CD14-positive monocyte (primary cell): ENCODE measurements at regions not wholly inside any gene's neighbourhood (a gene's known extent, or its start where the extent isn't known, plus 50 kb on each side); places are given as distances from the start of the nearest gene placed in this dataset.

Experiments used
- DNase-seq, 3 donors: peaks; one replicate each; pipeline ENCODE4 v3.0.0-alpha.2; 2011 to 2022
- H2AFZ ChIP-seq: 2 replicates; pipeline ENCODE4 v1.6.0; 2012; ENCODE audit warnings: mild to moderate bottlenecking, low read depth, low read length, inconsistent platforms; ENCODE audit not compliant: insufficient read depth, poor library complexity, severe bottlenecking
- H3K27ac ChIP-seq, 2 donors: 1 replicate in 1 of 2; 2 replicates in 1 of 2; pipeline ENCODE4 v1.5.1; 2012 to 2013; ENCODE audit warnings: low read length in 2 of 2, control low read depth in 1 of 2, inconsistent platforms in 1 of 2, low read depth in 1 of 2, mild to moderate bottlenecking in 1 of 2
- H3K27me3 ChIP-seq, 2 donors: one replicate each; pipeline versions ENCODE4 v1.6.0 to v1.6.1; 2011 to 2013; ENCODE audit warnings: low read length in 2 of 2; ENCODE audit not compliant: control insufficient read depth in 2 of 2, insufficient read depth in 2 of 2
- H3K36me3 ChIP-seq, 2 donors: replicated peaks in 1 of 2; 1 replicate in 1 of 2; 2 replicates in 1 of 2; pipeline versions ENCODE4 v1.5.1 to v1.6.1; 2012 to 2013; ENCODE audit warnings: low read length in 2 of 2, control low read depth in 1 of 2, inconsistent platforms in 1 of 2, mild to moderate bottlenecking in 1 of 2; ENCODE audit not compliant: insufficient read depth in 2 of 2, control insufficient read depth in 1 of 2
- H3K4me1 ChIP-seq, 2 donors: 1 replicate in 1 of 2; 2 replicates in 1 of 2; pipeline versions ENCODE4 v1.5.1 to v1.6.1; 2012 to 2013; ENCODE audit warnings: low read length in 2 of 2, control low read depth in 1 of 2, inconsistent platforms in 1 of 2, mild to moderate bottlenecking in 1 of 2, moderate library complexity in 1 of 2; ENCODE audit not compliant: insufficient read depth in 2 of 2, control insufficient read depth in 1 of 2
- H3K4me2 ChIP-seq: replicated peaks from 2 replicates; pipeline ENCODE3; 2012; ENCODE audit warnings: low read length, moderate library complexity, mild to moderate bottlenecking; ENCODE audit not compliant: poor library complexity, severe bottlenecking; ENCODE audit errors: extremely low read depth
- H3K4me3 ChIP-seq, 3 experiments: fragments of 200-600 bp in 1 of 3; sonication (generic) in 1 of 3; replicated peaks in 1 of 3; 1 replicate in 2 of 3; 2 replicates in 1 of 3; pipeline ENCODE4 v1.5.1; 2011 to 2013; ENCODE audit warnings: low read length in 3 of 3, mild to moderate bottlenecking in 3 of 3, control low read depth in 2 of 3, low read depth in 2 of 3, inconsistent platforms in 1 of 3, moderate library complexity in 1 of 3
- H3K79me2 ChIP-seq: 2 replicates; pipeline ENCODE4 v1.6.0; 2012; ENCODE audit warnings: mild to moderate bottlenecking, control low read depth, inconsistent platforms, low read length, moderate library complexity; ENCODE audit not compliant: insufficient read depth
- H3K9ac ChIP-seq: 2 replicates; pipeline ENCODE4 v1.6.0; 2017; ENCODE audit warnings: low read length, mild to moderate bottlenecking; ENCODE audit not compliant: insufficient read depth, poor library complexity, severe bottlenecking
- H3K9me3 ChIP-seq, 2 donors: replicated peaks in 1 of 2; 1 replicate in 1 of 2; 2 replicates in 1 of 2; pipeline versions ENCODE4 v1.5.1 to v1.6.1; 2012 to 2013; ENCODE audit warnings: low read length in 2 of 2, control low read depth in 1 of 2; ENCODE audit not compliant: control insufficient read depth in 1 of 2, insufficient read depth in 1 of 2
- H4K20me1 ChIP-seq: 2 replicates; pipeline ENCODE4 v1.6.0; 2012; ENCODE audit warnings: mild to moderate bottlenecking, low read length, control low read depth, moderate library complexity; ENCODE audit not compliant: insufficient read depth
- H3K27ac Mint-ChIP-seq, 7 donors: one replicate each; pipeline ENCODE4 v1.8.0; 2020; ENCODE audit warnings: mild to moderate bottlenecking in 7 of 7, mixed read lengths in 7 of 7, moderate library complexity in 6 of 7, inconsistent platforms in 2 of 7
- H3K27me3 Mint-ChIP-seq, 3 donors: one replicate each; pipeline ENCODE4 v1.8.0; 2021 to 2022; ENCODE audit warnings: low read depth in 3 of 3, mild to moderate bottlenecking in 3 of 3, mixed read lengths in 3 of 3, moderate library complexity in 3 of 3, inconsistent platforms in 1 of 3
- H3K36me3 Mint-ChIP-seq, 2 donors: one replicate each; pipeline ENCODE4 v1.8.0; 2020; ENCODE audit warnings: mixed read lengths in 2 of 2, inconsistent platforms in 1 of 2, mild to moderate bottlenecking in 1 of 2
- H3K4me1 Mint-ChIP-seq: one replicate; pipeline ENCODE4 v1.8.0; 2020; ENCODE audit warnings: mild to moderate bottlenecking, mixed read lengths
- H3K4me3 Mint-ChIP-seq, 2 donors: one replicate each; pipeline ENCODE4 v1.8.0; 2020; ENCODE audit warnings: mild to moderate bottlenecking in 2 of 2, mixed read lengths in 2 of 2, moderate library complexity in 1 of 2
- H3K9me3 Mint-ChIP-seq, 7 donors: one replicate each; pipeline ENCODE4 v1.8.0; 2020 to 2022; ENCODE audit warnings: mixed read lengths in 7 of 7, mild to moderate bottlenecking in 6 of 7, moderate library complexity in 6 of 7, inconsistent platforms in 2 of 7
- WGBS: methylation state at CpG from one replicate; pipeline ENCODE4 v1.1.5; 2013; ENCODE audit warnings: missing lambda C conversion rate; ENCODE audit not compliant: insufficient coverage; 5-methylcytosine and 5-hydroxymethylcytosine counted together
- intact Hi-C, 2 donors: fragments of 100-400 bp; cut with micrococcal nuclease; formaldehyde crosslinking; loops; one replicate each; pipeline versions ENCODE4 v1.15.0 to v1.15.1; 2023
- TF ChIP-seq, protein P1 (sequence below): fragments of 200-600 bp; IDR thresholded peaks from one replicate; pipeline ENCODE4 v1.8.0; 2022; ENCODE audit warnings: antibody characterized with exemption, mild to moderate bottlenecking

DNA sequence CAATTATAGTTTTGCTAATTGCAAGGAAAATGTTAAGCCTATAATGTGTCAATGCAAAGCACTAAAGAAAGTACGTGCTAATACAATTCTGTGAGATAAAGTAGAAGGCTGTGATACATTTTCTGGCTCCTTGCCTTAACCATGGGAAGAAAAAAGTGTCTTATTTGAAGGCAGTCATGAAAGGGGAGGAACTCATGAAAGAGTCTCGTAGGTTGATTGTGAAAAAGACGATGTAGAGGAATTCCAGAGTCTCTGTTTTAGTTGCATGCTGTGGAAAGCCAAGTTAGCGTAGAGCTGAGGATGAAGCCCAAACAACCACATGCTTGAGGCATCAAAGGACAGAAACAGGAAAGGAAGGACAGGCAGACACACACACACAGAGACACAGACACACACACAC, 214.1 kb downstream of the MEIS1 start:
- H3K27me3 Mint-ChIP-seq = peaks cover 0 to 3% (median 2%) of the 10 kb centered on the region in 3 donors

DNA sequence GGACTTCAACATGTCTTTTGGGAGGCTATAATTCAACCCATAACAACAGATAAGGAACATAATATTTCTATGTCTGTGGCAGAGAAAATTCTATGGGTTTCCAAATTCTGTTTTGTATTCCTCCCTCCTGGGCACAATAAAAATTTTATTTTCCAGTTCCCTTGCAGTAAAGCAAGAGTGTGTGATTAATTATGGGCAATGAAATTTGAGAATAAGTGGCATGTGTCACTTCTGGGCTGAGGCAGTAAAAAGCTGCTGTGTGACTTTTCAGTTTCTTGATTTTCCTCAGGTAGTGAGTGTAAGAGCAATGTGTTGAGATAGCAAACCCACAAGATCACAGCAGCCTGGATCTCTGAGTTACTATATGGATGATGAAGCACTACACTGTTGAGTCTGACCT, 216.4 kb downstream of the MEIS1 start:
- no peaks in the 10 kb centered on the region for H3K4me1 ChIP-seq
- intact Hi-C loops = no loop called here
- H3K36me3 ChIP-seq = no peaks in the 10 kb centered on the region
- H3K4me3 ChIP-seq = no peak overlapping the region
- H3K27ac Mint-ChIP-seq = no peak overlapping the region
- no peaks in the 10 kb centered on the region for H3K4me1 Mint-ChIP-seq
- H4K20me1 ChIP-seq = no peaks in the 10 kb centered on the region
- no peak overlapping the region for H2AFZ ChIP-seq
- TF ChIP-seq, protein P1, sequence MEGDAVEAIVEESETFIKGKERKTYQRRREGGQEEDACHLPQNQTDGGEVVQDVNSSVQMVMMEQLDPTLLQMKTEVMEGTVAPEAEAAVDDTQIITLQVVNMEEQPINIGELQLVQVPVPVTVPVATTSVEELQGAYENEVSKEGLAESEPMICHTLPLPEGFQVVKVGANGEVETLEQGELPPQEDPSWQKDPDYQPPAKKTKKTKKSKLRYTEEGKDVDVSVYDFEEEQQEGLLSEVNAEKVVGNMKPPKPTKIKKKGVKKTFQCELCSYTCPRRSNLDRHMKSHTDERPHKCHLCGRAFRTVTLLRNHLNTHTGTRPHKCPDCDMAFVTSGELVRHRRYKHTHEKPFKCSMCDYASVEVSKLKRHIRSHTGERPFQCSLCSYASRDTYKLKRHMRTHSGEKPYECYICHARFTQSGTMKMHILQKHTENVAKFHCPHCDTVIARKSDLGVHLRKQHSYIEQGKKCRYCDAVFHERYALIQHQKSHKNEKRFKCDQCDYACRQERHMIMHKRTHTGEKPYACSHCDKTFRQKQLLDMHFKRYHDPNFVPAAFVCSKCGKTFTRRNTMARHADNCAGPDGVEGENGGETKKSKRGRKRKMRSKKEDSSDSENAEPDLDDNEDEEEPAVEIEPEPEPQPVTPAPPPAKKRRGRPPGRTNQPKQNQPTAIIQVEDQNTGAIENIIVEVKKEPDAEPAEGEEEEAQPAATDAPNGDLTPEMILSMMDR = no peak
- no peak overlapping the region for H3K4me2 ChIP-seq
- no peak overlapping the region for H3K9ac ChIP-seq
- H3K27ac ChIP-seq = no peak overlapping the region
- H3K79me2 ChIP-seq = no peaks in the 10 kb centered on the region
- H3K9me3 ChIP-seq = peaks cover 0 to 4% of the 10 kb centered on the region in 2 donors
- no peaks in the 10 kb centered on the region for H3K36me3 Mint-ChIP-seq
- peaks cover 0 to 4% (median 3%) of the 10 kb centered on the region in 3 donors for H3K27me3 Mint-ChIP-seq
- no peak overlapping the region for H3K4me3 Mint-ChIP-seq
- no peak for DNase-seq
- peaks cover 0 to 12% (median 6%) of the 10 kb centered on the region in 7 donors for H3K9me3 Mint-ChIP-seq
- H3K27me3 ChIP-seq = no peaks in the 10 kb centered on the region

More for the DNA sequence above, 214.1 kb downstream of the MEIS1 start:
- no peak for DNase-seq
- no peaks in the 10 kb centered on the region for H3K4me1 Mint-ChIP-seq
- no peak overlapping the region for H3K27ac Mint-ChIP-seq
- no peaks in the 10 kb centered on the region for H3K79me2 ChIP-seq
- H3K27me3 ChIP-seq = no peaks in the 10 kb centered on the region
- no peaks in the 10 kb centered on the region for H4K20me1 ChIP-seq
- H3K4me3 Mint-ChIP-seq = no peak overlapping the region
- WGBS = 89% methylated on average over 3 of the region's 4 CpGs
- no peak overlapping the region for H3K4me2 ChIP-seq
- H3K27ac ChIP-seq = no peak overlapping the region
- H3K36me3 ChIP-seq = no peaks in the 10 kb centered on the region
- H3K4me1 ChIP-seq = no peaks in the 10 kb centered on the region
- no peak overlapping the region for H3K4me3 ChIP-seq
- no peaks in the 10 kb centered on the region for H3K36me3 Mint-ChIP-seq
- no peak overlapping the region for H3K9ac ChIP-seq
- H3K9me3 Mint-ChIP-seq = peaks cover 7 to 12% (median 8%) of the 10 kb centered on the region in 7 donors
- TF ChIP-seq, protein P1 = no peak
- intact Hi-C loops = no loop called here
- no peak overlapping the region for H2AFZ ChIP-seq
- peaks cover 0 to 4% of the 10 kb centered on the region in 2 donors for H3K9me3 ChIP-seq
